ENCODE measurements at regions not wholly inside any gene's neighbourhood (a gene's known extent, or its start where the extent isn't known, plus 50 kb on each side); places are given as distances from the start of the nearest gene placed in this dataset.

- ATAC-seq (ENCODE audit: insufficient read depth, low FRiP score): no peak
- no peak for TF ChIP-seq CTCF (IDR thresholded peaks at IDR 0.05; ENCODE audit: control extremely low read depth, extremely low read depth)
- peak in 2 of 3 donors; percentile 76 to 88 for DNase-seq
- H3K4me3 ChIP-seq: no peak overlapping the region
- no peaks in the 10 kb centered on the region for H3K27me3 ChIP-seq (ENCODE audit: control insufficient read depth in 3 of 3, insufficient read depth in 3 of 3, low read length in 2 of 3)
- WGBS, 2 donors: 78 to 86% methylated on average over 7 of the region's 7 CpGs
- H3K36me3 ChIP-seq (ENCODE audit: control insufficient read depth in 4 of 4, insufficient read depth in 4 of 4, low read length in 4 of 4): no peaks in the 10 kb centered on the region
- H3K27ac ChIP-seq (ENCODE audit: low read depth in 1 of 2, low read length in 1 of 2): peak overlapping the region in 1 of 2 donors; percentile 33
- H3K4me1 ChIP-seq (ENCODE audit: control insufficient read depth in 5 of 5, insufficient read depth in 5 of 5, low read length in 5 of 5): peaks cover 0 to 57% (median 14%) of the 10 kb centered on the region in 5 donors
- H3K9ac ChIP-seq (ENCODE audit: insufficient read depth in 1 of 2, low read length in 2 of 2): peak overlapping the region in 1 of 2 donors; percentile 2
- H3K9me3 ChIP-seq (ENCODE audit: control insufficient read depth in 4 of 4, insufficient read depth in 3 of 4, low read length in 3 of 4): no peaks in the 10 kb centered on the region
Observed at GRCh38 chr2:226125176-226125883, 674.3 kb downstream of the IRS1 start.

- Histone ChIP-seq H3K36me3 (ENCODE audit: control insufficient read depth in 4 of 4, insufficient read depth in 4 of 4, low read length in 4 of 4) (no peaks in the 10 kb centered on the region), H3K4me3 (no peak overlapping the region), H3K4me1 (ENCODE audit: control insufficient read depth in 5 of 5, insufficient read depth in 5 of 5, low read length in 5 of 5) (peaks cover 0 to 62% (median 14%) of the 10 kb centered on the region in 5 donors), H3K9ac (ENCODE audit: insufficient read depth in 1 of 2, low read length in 2 of 2) (peak overlapping the region in 1 of 2 donors; percentile 14), H3K9me3 (ENCODE audit: control insufficient read depth in 4 of 4, insufficient read depth in 3 of 4, low read length in 3 of 4) (no peaks in the 10 kb centered on the region), H3K27ac (ENCODE audit: low read depth in 1 of 2, low read length in 1 of 2) (no peak overlapping the region), H3K27me3 (ENCODE audit: control insufficient read depth in 3 of 3, insufficient read depth in 3 of 3, low read length in 2 of 3) (no peaks in the 10 kb centered on the region)
- no peak for TF ChIP-seq CTCF (IDR thresholded peaks at IDR 0.05; ENCODE audit: control extremely low read depth, extremely low read depth)
- 49 to 68% methylated on average over 2 of the region's 2 CpGs for WGBS, 2 donors
- DNase-seq: peak; percentile 77 to 95 (median 93)
- ATAC-seq (ENCODE audit: insufficient read depth, low FRiP score): no peak
Observed at GRCh38 chr2:226124548-226125011, 675.0 kb downstream of the IRS1 start.

- Histone ChIP-seq H3K27ac (ENCODE audit: low read depth in 1 of 2, low read length in 1 of 2) (no peak overlapping the region), H3K4me3 (no peak overlapping the region), H3K9me3 (ENCODE audit: control insufficient read depth in 4 of 4, insufficient read depth in 3 of 4, low read length in 3 of 4) (no peaks in the 10 kb centered on the region), H3K4me1 (ENCODE audit: control insufficient read depth in 5 of 5, insufficient read depth in 5 of 5, low read length in 5 of 5) (peaks cover 2 to 75% (median 14%) of the 10 kb centered on the region in 5 donors), H3K36me3 (ENCODE audit: control insufficient read depth in 4 of 4, insufficient read depth in 4 of 4, low read length in 4 of 4) (no peaks in the 10 kb centered on the region), H3K9ac (ENCODE audit: insufficient read depth in 1 of 2, low read length in 2 of 2) (no peak overlapping the region), H3K27me3 (ENCODE audit: control insufficient read depth in 3 of 3, insufficient read depth in 3 of 3, low read length in 2 of 3) (no peaks in the 10 kb centered on the region)
- TF ChIP-seq CTCF (IDR thresholded peaks at IDR 0.05; ENCODE audit: control extremely low read depth, extremely low read depth): no peak
- ATAC-seq (ENCODE audit: insufficient read depth, low FRiP score) (no peak), DNase-seq (peak in 2 of 3 donors; percentile 30 to 58)
- 16 to 26% methylated on average over 3 of the region's 3 CpGs for WGBS, 2 donors
Observed at GRCh38 chr2:226123300-226123699, 676.3 kb downstream of the IRS1 start.

Data from lung (tissue), 11 donors.